Endodermal cell (in vitro differentiated cells): ENCODE measurements at regions not wholly inside any gene's neighbourhood (a gene's known extent, or its start where the extent isn't known, plus 50 kb on each side); places are given as distances from the start of the nearest gene placed in this dataset.
"Not testable (repeated sequence)": the region's sequence is repeated elsewhere in the genome, so short reads cannot be mapped to it uniquely, and the experiment has no call there.

Source experiments
- DNase-seq: peaks from one replicate; pipeline ENCODE4 v3.0.0-alpha.2; 2017
- H3K27ac ChIP-seq: 2 replicates; pipeline ENCODE4 v1.5.1; 2013; ENCODE audit warnings: mild to moderate bottlenecking, low read depth, low read length, moderate library complexity
- H3K27me3 ChIP-seq: 2 replicates; pipeline ENCODE4 v1.6.1; 2013; ENCODE audit warnings: mild to moderate bottlenecking, low read length, moderate library complexity; ENCODE audit not compliant: insufficient read depth, control insufficient read depth, poor library complexity, severe bottlenecking
- H3K36me3 ChIP-seq: 2 replicates; pipeline ENCODE4 v1.7.0; 2013; ENCODE audit warnings: mild to moderate bottlenecking, low read length, moderate library complexity; ENCODE audit not compliant: control insufficient read depth, insufficient read depth
- H3K4me1 ChIP-seq: one replicate; pipeline ENCODE4 v1.7.0; 2013; ENCODE audit warnings: low read length; ENCODE audit not compliant: control insufficient read depth, insufficient read depth
- H3K4me3 ChIP-seq: 2 replicates; pipeline ENCODE4 v1.5.1; 2013; ENCODE audit warnings: mild to moderate bottlenecking, low read length, moderate library complexity
- H3K9ac ChIP-seq: 2 replicates; pipeline ENCODE4 v1.6.1; 2013; ENCODE audit warnings: mild to moderate bottlenecking, low read length, moderate library complexity; ENCODE audit not compliant: poor library complexity, severe bottlenecking; ENCODE audit errors: extremely low read depth
- H3K9me3 ChIP-seq: 2 replicates; pipeline ENCODE4 v1.6.1; 2013; ENCODE audit warnings: mild to moderate bottlenecking, low read length, moderate library complexity; ENCODE audit not compliant: control insufficient read depth
- H3K27ac Mint-ChIP-seq: 2 replicates; pipeline ENCODE4 v1.8.0; 2020; ENCODE audit warnings: mixed read lengths
- H3K27me3 Mint-ChIP-seq: 2 replicates; pipeline ENCODE4 v1.8.0; 2021; ENCODE audit warnings: mild to moderate bottlenecking, mixed read lengths; ENCODE audit not compliant: insufficient read depth
- H3K36me3 Mint-ChIP-seq: 2 replicates; pipeline ENCODE4 v1.8.0; 2020; ENCODE audit warnings: low read depth, mixed read lengths
- H3K4me1 Mint-ChIP-seq: 2 replicates; pipeline ENCODE4 v1.8.0; 2020; ENCODE audit warnings: mixed read lengths
- H3K4me3 Mint-ChIP-seq: 2 replicates; pipeline ENCODE4 v1.8.0; 2020; ENCODE audit warnings: mild to moderate bottlenecking, moderate library complexity, mixed read lengths
- H3K9me3 Mint-ChIP-seq: 2 replicates; pipeline ENCODE4 v1.8.0; 2020; ENCODE audit warnings: mild to moderate bottlenecking, mixed read lengths
- WGBS, 2 experiments: methylation state at CpG; one replicate each; pipeline versions ENCODE4 v1.1.5 to v1.1.7; 2013; ENCODE audit warnings: missing lambda C conversion rate in 2 of 2, mixed read lengths in 1 of 2; ENCODE audit not compliant: insufficient coverage in 1 of 2, insufficient read length in 1 of 2; 5-methylcytosine and 5-hydroxymethylcytosine counted together

DNA sequence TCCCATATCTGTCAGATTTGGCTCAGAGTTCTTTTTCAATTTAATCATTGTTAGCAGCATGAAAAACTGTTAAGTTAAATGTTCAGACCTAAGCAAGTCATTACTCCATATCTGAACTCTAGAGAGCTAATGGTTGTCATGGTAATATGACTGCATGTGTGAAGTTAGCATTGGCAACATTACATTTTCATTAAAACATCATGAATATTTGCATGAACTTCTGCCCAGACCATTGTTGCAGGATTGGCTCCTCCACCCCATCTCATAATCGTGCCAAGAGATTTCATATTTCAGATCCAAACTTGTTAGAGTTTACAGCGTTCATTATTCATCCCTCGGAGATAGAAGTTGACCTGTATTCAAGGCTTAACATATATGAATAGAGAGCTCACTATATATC, 75.5 kb upstream of the FOLH1 start:
- not testable (repeated sequence) for H3K27ac Mint-ChIP-seq, H3K27ac ChIP-seq, H3K4me3 Mint-ChIP-seq, H3K9ac ChIP-seq, H3K36me3 ChIP-seq, H3K27me3 ChIP-seq, H3K36me3 Mint-ChIP-seq, H3K9me3 Mint-ChIP-seq, H3K27me3 Mint-ChIP-seq, H3K4me3 ChIP-seq, H3K4me1 ChIP-seq, DNase-seq
- WGBS, 2 experiments = 50% methylated on average over 1 of the region's 3 CpGs; no CpG with 5 or more reads in 1 of the 2 experiments
- peaks cover 55% of the 10 kb centered on the region for H3K4me1 Mint-ChIP-seq
- peaks cover 11% of the 10 kb centered on the region for H3K9me3 ChIP-seq

DNA sequence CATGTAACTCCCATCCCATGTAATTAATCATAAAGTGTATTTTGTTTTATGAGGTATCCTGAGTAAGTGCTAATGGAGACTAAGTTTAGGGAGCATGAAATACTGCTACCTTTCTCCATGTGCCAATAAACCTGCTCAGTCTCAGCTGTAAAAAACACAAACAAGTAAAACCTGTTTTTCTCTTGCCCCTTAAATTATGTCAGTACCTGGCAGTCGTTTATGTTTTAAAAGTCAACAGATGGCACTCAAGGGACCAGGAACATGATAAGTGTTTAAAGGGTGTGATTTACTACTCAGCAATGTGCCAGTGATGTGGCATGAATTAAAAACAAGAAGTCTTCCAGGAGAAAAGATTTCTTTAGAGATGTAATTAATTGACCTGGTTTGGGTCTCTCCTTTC, 74.9 kb upstream of the FOLH1 start:
- H3K27ac ChIP-seq, H3K27me3 ChIP-seq, H3K36me3 Mint-ChIP-seq, H3K36me3 ChIP-seq, H3K9ac ChIP-seq, H3K4me3 Mint-ChIP-seq, H3K9me3 Mint-ChIP-seq, H3K27me3 Mint-ChIP-seq, H3K9me3 ChIP-seq, H3K4me1 ChIP-seq, DNase-seq, H3K4me3 ChIP-seq, H3K27ac Mint-ChIP-seq: not testable (repeated sequence)
- peaks cover 55% of the 10 kb centered on the region for H3K4me1 Mint-ChIP-seq
- 57 to 58% methylated on average over 1 of the region's 1 CpG for WGBS, 2 experiments

DNA sequence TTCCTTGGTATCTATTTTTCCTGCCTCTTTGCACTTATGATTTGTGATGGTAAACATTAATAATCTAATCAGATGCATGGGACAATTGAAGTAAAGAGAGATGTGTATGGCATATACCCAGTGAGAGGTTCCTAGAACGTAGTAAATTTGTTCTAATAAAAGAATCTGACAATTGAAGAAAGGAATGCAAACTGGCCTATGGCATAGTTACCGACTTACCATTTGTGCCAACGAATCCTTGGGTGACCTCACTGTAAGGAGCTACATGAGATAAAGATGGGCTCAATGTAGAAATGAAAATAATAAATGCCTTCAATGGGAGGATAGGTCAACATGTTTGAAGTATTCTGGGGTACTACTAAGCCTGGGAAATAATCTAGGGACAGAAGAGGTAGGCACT, 73.7 kb upstream of the FOLH1 start:
- 62 to 83% methylated on average over 1 to 2 of the region's 3 CpGs for WGBS, 2 experiments
- not testable (repeated sequence) for H3K27me3 ChIP-seq, H3K27me3 Mint-ChIP-seq, H3K27ac ChIP-seq, H3K36me3 ChIP-seq, H3K9me3 ChIP-seq, H3K9me3 Mint-ChIP-seq, H3K36me3 Mint-ChIP-seq, H3K9ac ChIP-seq, H3K27ac Mint-ChIP-seq, H3K4me1 ChIP-seq, H3K4me3 ChIP-seq, DNase-seq, H3K4me3 Mint-ChIP-seq
- peaks cover 53% of the 10 kb centered on the region for H3K4me1 Mint-ChIP-seq

DNA sequence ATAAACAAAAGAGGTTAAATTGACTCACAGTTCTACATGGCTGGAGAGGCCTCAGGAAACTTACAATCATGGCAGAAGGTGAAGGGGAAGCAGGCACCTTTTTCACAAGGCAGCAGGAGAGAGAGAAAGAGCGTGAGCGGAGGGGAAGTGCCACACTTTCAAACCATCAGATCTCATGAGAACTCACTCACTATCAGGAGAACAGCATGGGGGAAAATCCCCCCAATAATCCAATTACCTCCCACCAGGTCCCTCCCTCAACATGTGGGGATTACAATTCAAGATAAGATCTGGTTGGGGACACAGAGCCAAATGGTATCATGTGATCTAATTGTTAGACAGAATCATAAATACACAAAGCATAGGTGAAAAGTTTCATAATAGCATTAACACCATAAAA, 69.5 kb upstream of the FOLH1 start:
- Mint-ChIP-seq H3K27ac (peak overlapping the region; percentile 36), H3K4me1 (peaks cover 18% of the 10 kb centered on the region)
- not testable (repeated sequence) for H3K4me1 ChIP-seq, H3K27ac ChIP-seq, H3K9ac ChIP-seq, H3K27me3 Mint-ChIP-seq, H3K36me3 Mint-ChIP-seq, H3K27me3 ChIP-seq, H3K9me3 ChIP-seq, H3K36me3 ChIP-seq, H3K4me3 ChIP-seq, H3K9me3 Mint-ChIP-seq, H3K4me3 Mint-ChIP-seq
- WGBS, 2 experiments = no CpG with 5 or more reads among the region's 2 CpGs
- peak; percentile 70 for DNase-seq
